OCI-LY3 (cell line): ENCODE measurements at regions not wholly inside any gene's neighbourhood (a gene's known extent, or its start where the extent isn't known, plus 50 kb on each side); places are given as distances from the start of the nearest gene placed in this dataset.

Experiments used
- EZH2phosphoT487 ChIP-seq: fragments of 200-600 bp; shearing (Covaris generic); IDR thresholded peaks from 2 replicates; pipeline ENCODE4 v1.6.1; 2018; ENCODE audit warnings: antibody characterized with exemption, mixed run types, low read depth
- TF ChIP-seq, protein P1 (sequence below): fragments of 200-600, 300-600 bp; sonication (generic); IDR thresholded peaks from 2 replicates; pipeline ENCODE4 v1.5.1; 2014; ENCODE audit warnings: antibody characterized with exemption, low read length, low read depth

DNA sequence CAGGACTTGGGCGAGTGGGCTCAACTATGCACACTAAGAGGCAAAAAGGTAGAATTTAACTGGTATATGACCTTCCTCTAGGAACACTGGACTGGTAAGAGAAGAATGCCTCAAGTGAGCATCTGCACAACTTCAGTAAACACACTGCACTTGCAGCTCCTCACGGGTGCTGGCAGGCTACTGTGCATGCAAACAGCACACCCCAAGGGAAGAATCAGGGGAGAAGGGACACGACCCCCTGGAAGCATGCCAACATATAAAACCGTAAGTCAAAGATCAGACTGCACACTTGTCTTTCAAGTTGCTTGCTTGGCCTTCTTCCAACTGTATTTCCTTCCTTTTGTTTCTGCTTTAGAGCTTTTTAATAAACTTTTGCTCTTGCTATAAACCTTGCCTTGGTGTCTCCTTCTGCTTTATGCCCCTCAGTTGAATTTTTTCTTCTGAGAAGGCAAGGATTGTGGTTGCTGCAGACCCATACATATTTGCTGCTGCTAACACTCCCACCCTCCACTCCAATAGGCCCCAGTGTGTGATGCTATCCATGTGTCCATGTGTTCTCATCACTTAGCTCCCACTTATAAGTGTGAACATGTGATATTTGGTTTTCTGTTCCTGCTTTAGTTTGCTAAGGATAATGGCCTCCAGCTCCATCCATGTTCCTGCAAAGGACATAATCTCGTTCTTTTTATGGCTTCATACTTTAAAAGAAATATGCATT is 263.7 kb upstream of the SPOPL start:
- TF ChIP-seq, protein P1, sequence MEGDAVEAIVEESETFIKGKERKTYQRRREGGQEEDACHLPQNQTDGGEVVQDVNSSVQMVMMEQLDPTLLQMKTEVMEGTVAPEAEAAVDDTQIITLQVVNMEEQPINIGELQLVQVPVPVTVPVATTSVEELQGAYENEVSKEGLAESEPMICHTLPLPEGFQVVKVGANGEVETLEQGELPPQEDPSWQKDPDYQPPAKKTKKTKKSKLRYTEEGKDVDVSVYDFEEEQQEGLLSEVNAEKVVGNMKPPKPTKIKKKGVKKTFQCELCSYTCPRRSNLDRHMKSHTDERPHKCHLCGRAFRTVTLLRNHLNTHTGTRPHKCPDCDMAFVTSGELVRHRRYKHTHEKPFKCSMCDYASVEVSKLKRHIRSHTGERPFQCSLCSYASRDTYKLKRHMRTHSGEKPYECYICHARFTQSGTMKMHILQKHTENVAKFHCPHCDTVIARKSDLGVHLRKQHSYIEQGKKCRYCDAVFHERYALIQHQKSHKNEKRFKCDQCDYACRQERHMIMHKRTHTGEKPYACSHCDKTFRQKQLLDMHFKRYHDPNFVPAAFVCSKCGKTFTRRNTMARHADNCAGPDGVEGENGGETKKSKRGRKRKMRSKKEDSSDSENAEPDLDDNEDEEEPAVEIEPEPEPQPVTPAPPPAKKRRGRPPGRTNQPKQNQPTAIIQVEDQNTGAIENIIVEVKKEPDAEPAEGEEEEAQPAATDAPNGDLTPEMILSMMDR = no peak
- no peak for TF ChIP-seq EZH2phosphoT487
